GM19351 (cell line): ENCODE measurements at regions not wholly inside any gene's neighbourhood (a gene's known extent, or its start where the extent isn't known, plus 50 kb on each side); places are given as distances from the start of the nearest gene placed in this dataset.
A peak's percentile ranks its signal among the peaks of the same experiment; 100 is the strongest.
"Not testable (repeated sequence)": the region's sequence is repeated elsewhere in the genome, so short reads cannot be mapped to it uniquely, and the experiment has no call there.

Source experiments
- ATAC-seq: cut with Tn5 transposase; IDR thresholded peaks from one replicate; pipeline ENCODE4 v1.9.1; 2021; ENCODE audit warnings: mild to moderate bottlenecking, moderate library complexity; ENCODE audit not compliant: unreplicated experiment

- no peak for ATAC-seq
Measured at GRCh38 chr6:150456466-150456865, 87.7 kb downstream of the IYD start.

DNA sequence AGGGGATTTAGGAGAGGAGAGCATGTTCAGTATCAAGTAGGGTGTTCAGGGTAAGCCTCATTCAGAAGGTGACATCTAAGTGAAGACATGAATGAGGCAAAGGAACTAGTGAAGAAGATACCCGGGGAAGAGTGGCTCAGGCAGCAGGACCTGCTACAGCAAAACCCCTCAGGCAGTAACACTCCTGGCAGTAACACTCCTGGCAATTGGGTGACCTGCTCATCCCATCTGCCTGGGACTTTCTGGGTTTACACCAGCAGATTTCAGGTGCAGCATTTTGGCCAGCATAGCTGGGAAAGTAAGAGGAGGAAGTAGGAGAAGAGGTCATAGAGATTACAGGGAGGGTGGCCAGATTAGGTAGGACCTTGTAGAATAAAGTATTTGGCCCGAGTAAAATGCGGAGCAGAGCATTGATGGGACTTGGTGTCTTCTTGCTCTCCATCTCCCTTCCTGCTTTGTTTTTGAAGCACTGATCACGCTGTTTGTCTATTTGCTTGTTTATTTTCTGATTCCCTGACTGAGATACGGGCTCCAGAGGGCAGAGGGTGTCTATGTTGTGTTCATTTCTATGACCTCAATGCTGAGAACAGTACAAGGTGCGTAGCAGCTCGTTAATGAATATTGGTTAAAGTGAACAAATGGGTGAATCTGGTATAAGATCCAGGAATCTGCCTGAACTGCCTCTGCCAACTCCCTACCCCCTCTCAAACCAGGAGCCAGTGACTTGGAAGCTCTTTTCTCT is 88.3 kb downstream of the IYD start:
- no peak for ATAC-seq

DNA sequence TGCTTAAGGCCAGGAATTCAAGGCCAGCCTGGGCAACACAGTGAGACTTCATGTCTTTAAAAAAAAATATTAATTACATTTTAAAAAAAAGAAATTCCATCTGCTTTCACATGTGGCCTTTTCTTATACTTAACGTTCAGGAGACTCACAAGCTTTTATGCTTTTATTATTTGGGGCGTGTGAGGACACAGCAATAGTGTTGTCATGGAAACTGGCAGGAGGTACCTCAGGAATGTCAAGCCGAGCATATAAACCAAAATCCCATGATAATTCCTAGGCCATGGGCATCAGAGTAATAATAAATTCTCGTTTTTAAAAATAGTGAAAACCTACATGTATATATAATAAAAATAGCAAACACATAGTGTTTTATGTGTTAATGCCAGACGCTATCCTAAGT is 89.8 kb downstream of the IYD start:
- ATAC-seq = no peak

GRCh38 chr6:150463852-150464251 is 95.0 kb downstream of the IYD start:
- ATAC-seq = no peak

DNA sequence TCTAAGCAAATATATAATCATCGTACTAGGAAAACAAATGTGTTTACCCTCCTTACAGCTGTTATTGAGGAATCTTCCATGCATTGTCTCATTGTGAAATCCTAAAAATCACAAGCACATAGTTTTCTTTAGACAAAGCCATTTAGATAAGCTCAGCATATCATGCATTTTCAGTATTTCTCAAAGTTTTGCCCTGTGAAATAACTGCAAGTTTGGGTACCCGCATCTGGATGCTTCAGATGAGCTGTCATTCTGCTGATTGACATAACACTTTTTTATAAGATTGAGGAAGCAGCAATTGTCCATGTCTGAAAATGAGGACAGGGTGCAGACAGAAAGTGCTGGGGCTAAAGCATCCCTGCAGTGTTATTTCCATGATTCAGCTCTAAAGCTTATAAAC is 96.2 kb downstream of the IYD start:
- ATAC-seq = no peak

GRCh38 chr6:150465610-150466009 is 96.8 kb downstream of the IYD start:
- no peak for ATAC-seq

GRCh38 chr6:150466196-150466595 is 97.4 kb downstream of the IYD start:
- ATAC-seq = no peak

DNA sequence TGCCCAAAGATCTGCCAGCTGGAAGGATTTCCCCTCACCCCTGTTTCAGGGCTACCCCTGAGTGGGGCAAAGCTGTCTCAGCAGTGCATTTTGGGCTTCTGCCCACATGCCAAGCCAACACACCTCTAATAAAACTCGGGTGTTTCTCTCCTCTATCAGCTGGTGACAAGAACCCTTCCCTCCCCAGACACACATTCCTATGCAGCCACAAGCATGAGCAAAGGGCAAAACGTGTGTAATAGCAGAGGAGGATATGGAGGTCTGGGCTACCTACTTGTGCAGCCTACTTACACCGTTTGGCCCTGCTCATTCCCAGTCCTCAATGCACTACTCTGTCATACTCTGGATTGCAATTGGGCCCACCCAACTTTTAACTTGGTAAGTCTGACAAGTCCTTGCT is 101.3 kb downstream of the IYD start:
- no peak for ATAC-seq

- ATAC-seq = no peak
Measured at GRCh38 chr6:150470960-150471665, 102.3 kb downstream of the IYD start.

DNA sequence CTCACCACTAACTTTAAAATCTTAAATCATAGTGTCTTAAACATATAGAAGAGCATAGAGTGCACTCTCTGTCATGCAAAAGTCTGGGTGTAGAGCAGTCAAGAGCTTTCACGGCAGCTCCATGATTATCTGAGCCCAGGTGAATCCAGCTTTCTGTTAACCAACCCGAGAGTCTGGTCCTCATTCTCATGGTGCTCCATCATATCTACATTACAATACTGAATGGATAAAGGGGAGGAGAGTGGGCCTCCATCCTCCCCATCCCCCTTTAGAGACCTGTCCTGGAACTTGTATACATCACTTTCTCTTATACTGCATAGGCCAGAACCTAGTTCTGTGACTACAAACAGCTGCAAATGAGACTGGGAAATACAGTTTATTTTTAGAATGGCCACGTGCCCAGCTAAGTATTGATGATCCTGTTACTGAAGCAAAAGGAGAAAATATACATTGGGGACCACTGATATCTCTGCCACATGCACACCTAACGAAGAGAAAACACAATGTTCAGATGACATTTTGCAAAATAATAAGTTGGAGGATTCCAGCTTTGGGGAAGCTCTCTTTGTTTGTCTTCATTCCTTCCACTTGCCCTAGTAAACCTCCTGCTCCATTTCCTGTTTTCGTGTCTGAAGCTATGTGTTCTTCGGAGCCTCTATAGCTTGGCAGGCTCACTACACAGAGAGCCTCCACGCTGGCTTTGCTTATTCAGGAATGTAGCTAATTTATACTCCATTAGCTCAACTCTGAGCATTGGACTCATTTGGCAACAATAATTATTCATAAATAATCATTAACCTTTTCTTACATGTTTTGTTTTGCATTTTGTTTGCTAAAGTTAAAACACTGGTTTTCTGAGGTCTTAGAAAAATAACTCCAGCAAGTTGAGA is 110.1 kb downstream of the IYD start:
- ATAC-seq = no peak

- ATAC-seq = no peak
Measured at GRCh38 chr6:150482883-150483409, 114.1 kb downstream of the IYD start.

GRCh38 chr6:150485161-150485958 is 114.3 kb upstream of the PLEKHG1 start:
- no peak for ATAC-seq

GRCh38 chr6:150486048-150486447 is 113.6 kb upstream of the PLEKHG1 start:
- ATAC-seq = no peak

DNA sequence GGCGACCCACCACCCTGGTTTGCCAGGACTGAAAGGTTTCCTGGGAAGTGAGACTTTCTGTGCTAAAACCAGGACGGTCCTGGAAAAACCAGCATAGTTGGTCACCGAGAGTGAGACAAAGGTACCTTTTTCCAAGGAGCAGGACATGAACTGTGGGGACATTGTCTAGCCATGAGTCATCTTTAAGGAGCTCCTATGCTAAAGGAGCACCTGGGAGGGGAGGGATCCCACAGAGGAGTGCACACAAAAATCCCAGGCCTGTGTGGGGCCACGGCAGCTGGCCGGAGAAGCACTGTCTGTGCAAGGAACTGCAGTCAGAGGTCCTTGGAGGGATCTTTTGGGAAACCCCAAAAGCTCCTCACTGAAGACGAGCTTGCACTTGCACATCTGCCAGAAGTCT is 109.1 kb upstream of the PLEKHG1 start:
- ATAC-seq = no peak

DNA sequence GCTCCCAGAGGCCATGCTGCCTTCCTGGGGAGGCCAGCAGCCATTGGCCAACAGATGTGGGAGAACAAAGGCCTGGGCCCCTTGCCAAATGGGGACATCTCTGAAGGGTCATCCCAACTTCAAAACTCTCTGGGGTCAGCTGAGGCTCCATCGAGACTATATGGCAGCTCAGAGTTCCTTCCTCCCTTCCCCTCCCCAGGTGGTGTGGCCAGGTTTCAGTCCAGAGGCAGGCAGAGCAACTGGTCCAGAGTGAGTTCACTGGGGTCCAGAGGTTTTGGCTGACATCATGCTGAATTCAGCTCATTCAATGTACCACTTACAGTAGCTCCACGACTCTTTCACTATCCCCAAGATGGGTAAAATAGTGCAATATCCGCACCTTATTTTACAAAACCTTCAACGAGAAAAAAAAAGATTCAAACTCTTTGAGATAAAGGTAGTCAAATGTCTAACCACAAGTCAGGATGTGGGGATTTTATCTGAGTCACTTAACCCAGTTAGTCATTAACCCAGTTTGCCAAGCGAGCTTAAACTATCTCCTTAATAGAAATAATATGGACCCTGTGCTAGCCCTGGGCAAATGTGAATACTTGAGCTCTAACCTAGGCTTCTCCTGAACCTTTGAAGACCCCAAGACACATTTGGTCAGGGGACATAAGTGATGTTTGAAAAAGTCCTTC is 108.4 kb upstream of the PLEKHG1 start:
- ATAC-seq = peak; percentile 70

DNA sequence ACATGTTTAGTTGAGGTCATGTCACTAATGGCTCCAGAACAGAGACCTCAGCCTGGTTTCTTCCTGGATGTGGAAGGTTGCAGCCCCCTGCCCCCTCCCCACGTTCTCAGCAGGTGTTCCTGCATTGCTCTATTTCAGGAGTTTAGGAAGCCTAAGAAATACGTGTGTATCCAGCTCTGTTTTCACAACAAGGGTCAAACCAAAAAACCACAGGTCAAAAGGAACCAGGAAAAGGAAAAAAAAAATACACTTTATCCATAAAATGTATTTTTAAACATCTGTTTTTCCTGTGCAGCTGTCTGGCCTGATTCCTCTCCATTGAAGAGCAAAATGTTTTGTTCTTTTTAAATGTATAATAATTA is 107.9 kb upstream of the PLEKHG1 start:
- ATAC-seq = peak; percentile 10

GRCh38 chr6:150492507-150492906 is 107.2 kb upstream of the PLEKHG1 start:
- no peak for ATAC-seq

DNA sequence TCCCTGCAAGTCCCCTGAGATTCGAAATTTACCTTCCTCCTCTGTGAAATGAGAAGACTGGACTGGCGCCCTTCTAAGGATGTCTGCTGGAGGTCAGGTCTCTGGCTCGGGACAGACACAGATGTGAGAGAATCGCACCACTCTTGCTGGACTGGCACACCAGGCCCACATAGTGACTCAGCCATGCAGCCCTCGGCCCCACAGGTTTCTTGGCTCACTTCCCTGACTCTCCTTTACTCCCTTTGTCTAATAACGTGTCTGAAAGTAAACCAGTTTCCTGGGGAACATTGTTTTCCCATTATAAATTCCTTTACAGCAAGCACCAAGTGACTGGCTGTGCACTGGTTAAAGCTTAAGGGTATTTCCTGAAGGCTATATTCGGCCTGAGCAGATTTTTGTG is 106.7 kb upstream of the PLEKHG1 start:
- no peak for ATAC-seq

DNA sequence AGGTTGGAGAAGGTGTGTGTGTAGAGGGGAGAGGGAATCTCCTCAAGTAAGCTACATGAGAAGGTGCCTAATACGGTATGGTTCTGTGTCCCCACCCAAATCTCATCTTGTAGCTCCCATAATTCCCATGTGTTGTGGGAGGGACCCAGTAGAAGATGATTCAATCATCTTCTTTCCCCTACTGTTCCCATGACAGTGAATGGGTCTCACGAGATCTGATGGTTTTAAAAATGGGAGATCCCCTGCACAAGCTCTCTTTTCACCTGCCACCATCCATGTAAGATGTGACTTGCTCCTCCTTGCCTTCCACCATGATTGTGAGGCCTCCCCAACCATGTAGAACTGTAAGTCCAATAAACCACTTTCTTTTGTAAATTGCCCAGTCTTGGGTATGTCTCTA is 106.1 kb upstream of the PLEKHG1 start:
- ATAC-seq = not testable (repeated sequence)

- no peak for ATAC-seq
Measured at GRCh38 chr6:150494241-150494640, 105.4 kb upstream of the PLEKHG1 start.
